Type B pancreatic cell (in vitro differentiated cells): ENCODE measurements at regions not wholly inside any gene's neighbourhood (a gene's known extent, or its start where the extent isn't known, plus 50 kb on each side); places are given as distances from the start of the nearest gene placed in this dataset.
"Not testable (repeated sequence)": the region's sequence is repeated elsewhere in the genome, so short reads cannot be mapped to it uniquely, and the experiment has no call there.

ENCODE experiments used
- DNase-seq: peaks from one replicate; pipeline ENCODE4 v3.0.0; 2021; ENCODE audit warnings: mixed read lengths; ENCODE audit not compliant: unreplicated experiment; ENCODE audit errors: extremely low spot score
- H3K27ac Mint-ChIP-seq: 2 replicates; pipeline ENCODE4 v1.8.0; 2021; ENCODE audit warnings: mild to moderate bottlenecking, mixed read lengths
- H3K27me3 Mint-ChIP-seq: 2 replicates; pipeline ENCODE4 v1.8.0; 2021; ENCODE audit warnings: mixed read lengths
- H3K36me3 Mint-ChIP-seq: 2 replicates; pipeline ENCODE4 v1.8.0; 2021; ENCODE audit warnings: mixed read lengths
- H3K4me1 Mint-ChIP-seq: one replicate; pipeline ENCODE4 v1.8.0; 2021; ENCODE audit warnings: mixed read lengths; ENCODE audit not compliant: unreplicated experiment
- H3K4me3 Mint-ChIP-seq: 2 replicates; pipeline ENCODE4 v1.8.0; 2021; ENCODE audit warnings: mild to moderate bottlenecking, mixed read lengths
- H3K9me3 Mint-ChIP-seq: 2 replicates; pipeline ENCODE4 v1.8.0; 2021; ENCODE audit warnings: mixed read lengths
- CTCF ChIP-seq: fragments of 200-600 bp; sonication (generic); conservative IDR thresholded peaks from 2 replicates; pipeline ENCODE4 v1.5.0; 2021; ENCODE audit warnings: antibody characterized with exemption, mild to moderate bottlenecking

- H3K36me3 Mint-ChIP-seq, H3K27ac Mint-ChIP-seq, H3K27me3 Mint-ChIP-seq, H3K4me1 Mint-ChIP-seq, DNase-seq, H3K9me3 Mint-ChIP-seq, H3K4me3 Mint-ChIP-seq: not testable (repeated sequence)
These were observed 84.5 kb downstream of the IDS start for GRCh38 chrX:149420566-149420965.

GRCh38 chrX:149398027-149398426 is 107.1 kb downstream of the IDS start:
- H3K27ac Mint-ChIP-seq, result no peak overlapping the region
- DNase-seq, result no peak
- peaks cover 2% of the 10 kb centered on the region for H3K9me3 Mint-ChIP-seq
- no peaks in the 10 kb centered on the region for H3K36me3 Mint-ChIP-seq
- no peak for TF ChIP-seq CTCF
- no peak overlapping the region for H3K4me3 Mint-ChIP-seq
- H3K27me3 Mint-ChIP-seq, result no peaks in the 10 kb centered on the region
- H3K4me1 Mint-ChIP-seq, result no peaks in the 10 kb centered on the region

GRCh38 chrX:149392921-149393320 is 112.2 kb downstream of the IDS start:
- Mint-ChIP-seq H3K27me3 (no peaks in the 10 kb centered on the region), H3K4me3 (no peak overlapping the region), H3K36me3 (no peaks in the 10 kb centered on the region), H3K4me1 (no peaks in the 10 kb centered on the region), H3K27ac (peak overlapping the region; percentile 67), H3K9me3 (peaks cover 3% of the 10 kb centered on the region)
- DNase-seq, result no peak
- no peak for TF ChIP-seq CTCF

GRCh38 chrX:149383852-149384251 is 121.3 kb downstream of the IDS start:
- H3K36me3 Mint-ChIP-seq, result no peaks in the 10 kb centered on the region
- no peak for TF ChIP-seq CTCF
- no peaks in the 10 kb centered on the region for H3K27me3 Mint-ChIP-seq
- DNase-seq, result no peak
- H3K27ac Mint-ChIP-seq, result no peak overlapping the region
- H3K9me3 Mint-ChIP-seq, result peaks cover 6% of the 10 kb centered on the region
- H3K4me1 Mint-ChIP-seq, result no peaks in the 10 kb centered on the region
- no peak overlapping the region for H3K4me3 Mint-ChIP-seq

GRCh38 chrX:149374751-149375150 is 130.4 kb downstream of the IDS start:
- Mint-ChIP-seq H3K4me1 (no peaks in the 10 kb centered on the region), H3K4me3 (no peak overlapping the region), H3K36me3 (no peaks in the 10 kb centered on the region), H3K27me3 (no peaks in the 10 kb centered on the region), H3K27ac (no peak overlapping the region), H3K9me3 (peaks cover 5% of the 10 kb centered on the region)
- DNase-seq, result no peak
- no peak for TF ChIP-seq CTCF

- H3K9me3 Mint-ChIP-seq, result peaks cover 8% of the 10 kb centered on the region
- no peaks in the 10 kb centered on the region for H3K4me1 Mint-ChIP-seq
- H3K27ac Mint-ChIP-seq, result no peak overlapping the region
- no peak overlapping the region for H3K4me3 Mint-ChIP-seq
- DNase-seq, result no peak
- no peaks in the 10 kb centered on the region for H3K27me3 Mint-ChIP-seq
- no peaks in the 10 kb centered on the region for H3K36me3 Mint-ChIP-seq
- no peak for TF ChIP-seq CTCF
These were observed 132.2 kb downstream of the IDS start for GRCh38 chrX:149372866-149373265.
